ENCODE measurements at regions not wholly inside any gene's neighbourhood (a gene's known extent, or its start where the extent isn't known, plus 50 kb on each side); places are given as distances from the start of the nearest gene placed in this dataset.

DNA sequence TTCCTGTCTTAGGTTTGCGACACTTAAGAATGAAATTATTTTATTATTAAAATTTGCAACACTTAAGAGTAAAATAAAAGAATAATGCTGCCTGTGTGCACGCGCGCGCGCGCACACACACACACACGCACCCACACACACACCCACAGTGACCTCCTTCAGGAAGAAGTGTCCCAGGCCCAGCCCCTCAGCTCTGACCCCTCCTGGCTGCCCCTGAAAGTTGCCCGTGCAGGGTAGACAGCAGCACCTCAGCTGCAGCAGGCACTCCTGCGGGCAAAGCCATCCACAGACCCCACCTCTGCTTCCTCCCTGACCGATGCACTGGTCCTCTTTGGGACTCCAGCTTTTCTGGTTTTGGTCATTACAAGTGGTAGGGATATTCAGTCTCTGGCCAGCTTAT, 478.2 kb downstream of the NTRK3 start:
- CTCF ChIA-PET: no interaction called here

More for the DNA sequence above, 478.2 kb downstream of the NTRK3 start:
- ATAC-seq (no peak), DNase-seq (ENCODE audit: low read depth, low spot score) (no peak)
- POLR2A ChIA-PET: no interaction called here
- H3K4me1 ChIP-seq (ENCODE audit: control insufficient read depth in 1 of 2, insufficient read depth in 2 of 2, low read length in 2 of 2): no peaks in the 10 kb centered on the region
- RAD21 ChIA-PET (ENCODE audit: low non-redundant PET in 1 of 2, low total read pairs in 2 of 2, uncharacterized antibody in 2 of 2, unreplicated experiment in 2 of 2): no interaction called here
- no TSS peak for BruUV-seq (replicated peaks)
- no peaks in the 10 kb centered on the region for H3K27me3 ChIP-seq (ENCODE audit: insufficient read depth, low read length)
- intact Hi-C loops (cut with micrococcal nuclease): no loop called here
- no peak overlapping the region for H3K4me3 ChIP-seq (replicated peaks in 1 of 2; ENCODE audit: low read depth in 1 of 2, low read length in 2 of 2)
- no peak overlapping the region for H3K4me2 ChIP-seq (ENCODE audit: low read length)
- no peaks in the 10 kb centered on the region for H3K36me3 ChIP-seq (ENCODE audit: control insufficient read depth in 1 of 2, insufficient read depth in 2 of 2, low read length in 2 of 2)
- no peaks in the 10 kb centered on the region for H3K79me2 ChIP-seq (ENCODE audit: insufficient read depth, low read length)
- H3K9me2 ChIP-seq (ENCODE audit: insufficient read depth): no peaks in the 10 kb centered on the region
- H2AFZ ChIP-seq (ENCODE audit: low read depth, low read length, poor library complexity, severe bottlenecking): no peak overlapping the region
- TF ChIP-seq ELF1 (IDR thresholded peaks at IDR 0.05; ENCODE audit: borderline replicate concordance, low read depth): no peak
- TF ChIP-seq, protein P1, sequence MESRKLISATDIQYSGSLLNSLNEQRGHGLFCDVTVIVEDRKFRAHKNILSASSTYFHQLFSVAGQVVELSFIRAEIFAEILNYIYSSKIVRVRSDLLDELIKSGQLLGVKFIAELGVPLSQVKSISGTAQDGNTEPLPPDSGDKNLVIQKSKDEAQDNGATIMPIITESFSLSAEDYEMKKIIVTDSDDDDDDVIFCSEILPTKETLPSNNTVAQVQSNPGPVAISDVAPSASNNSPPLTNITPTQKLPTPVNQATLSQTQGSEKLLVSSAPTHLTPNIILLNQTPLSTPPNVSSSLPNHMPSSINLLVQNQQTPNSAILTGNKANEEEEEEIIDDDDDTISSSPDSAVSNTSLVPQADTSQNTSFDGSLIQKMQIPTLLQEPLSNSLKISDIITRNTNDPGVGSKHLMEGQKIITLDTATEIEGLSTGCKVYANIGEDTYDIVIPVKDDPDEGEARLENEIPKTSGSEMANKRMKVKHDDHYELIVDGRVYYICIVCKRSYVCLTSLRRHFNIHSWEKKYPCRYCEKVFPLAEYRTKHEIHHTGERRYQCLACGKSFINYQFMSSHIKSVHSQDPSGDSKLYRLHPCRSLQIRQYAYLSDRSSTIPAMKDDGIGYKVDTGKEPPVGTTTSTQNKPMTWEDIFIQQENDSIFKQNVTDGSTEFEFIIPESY (IDR thresholded peaks at IDR 0.05; ENCODE audit: extremely low read depth, insufficient replicate concordance, low read length): no peak
- no peak for TF ChIP-seq FOSL1 (IDR thresholded peaks at IDR 0.05; ENCODE audit: low read depth)
- TF ChIP-seq CEBPB (IDR thresholded peaks at IDR 0.05; ENCODE audit: low read depth): no peak
- no peak for TF ChIP-seq EZH2 (IDR thresholded peaks at IDR 0.05)
- no peak for TF ChIP-seq RAD21 (IDR thresholded peaks at IDR 0.05; ENCODE audit: low read depth)
- no peak for TF ChIP-seq POLR2A (IDR thresholded peaks at IDR 0.05; ENCODE audit: borderline replicate concordance, extremely low read depth, insufficient read depth, insufficient read length)
- TF ChIP-seq SP1 (IDR thresholded peaks at IDR 0.05; ENCODE audit: low read depth): no peak
- no peak for TF ChIP-seq JUND (IDR thresholded peaks at IDR 0.05)
- TF ChIP-seq, protein P2, sequence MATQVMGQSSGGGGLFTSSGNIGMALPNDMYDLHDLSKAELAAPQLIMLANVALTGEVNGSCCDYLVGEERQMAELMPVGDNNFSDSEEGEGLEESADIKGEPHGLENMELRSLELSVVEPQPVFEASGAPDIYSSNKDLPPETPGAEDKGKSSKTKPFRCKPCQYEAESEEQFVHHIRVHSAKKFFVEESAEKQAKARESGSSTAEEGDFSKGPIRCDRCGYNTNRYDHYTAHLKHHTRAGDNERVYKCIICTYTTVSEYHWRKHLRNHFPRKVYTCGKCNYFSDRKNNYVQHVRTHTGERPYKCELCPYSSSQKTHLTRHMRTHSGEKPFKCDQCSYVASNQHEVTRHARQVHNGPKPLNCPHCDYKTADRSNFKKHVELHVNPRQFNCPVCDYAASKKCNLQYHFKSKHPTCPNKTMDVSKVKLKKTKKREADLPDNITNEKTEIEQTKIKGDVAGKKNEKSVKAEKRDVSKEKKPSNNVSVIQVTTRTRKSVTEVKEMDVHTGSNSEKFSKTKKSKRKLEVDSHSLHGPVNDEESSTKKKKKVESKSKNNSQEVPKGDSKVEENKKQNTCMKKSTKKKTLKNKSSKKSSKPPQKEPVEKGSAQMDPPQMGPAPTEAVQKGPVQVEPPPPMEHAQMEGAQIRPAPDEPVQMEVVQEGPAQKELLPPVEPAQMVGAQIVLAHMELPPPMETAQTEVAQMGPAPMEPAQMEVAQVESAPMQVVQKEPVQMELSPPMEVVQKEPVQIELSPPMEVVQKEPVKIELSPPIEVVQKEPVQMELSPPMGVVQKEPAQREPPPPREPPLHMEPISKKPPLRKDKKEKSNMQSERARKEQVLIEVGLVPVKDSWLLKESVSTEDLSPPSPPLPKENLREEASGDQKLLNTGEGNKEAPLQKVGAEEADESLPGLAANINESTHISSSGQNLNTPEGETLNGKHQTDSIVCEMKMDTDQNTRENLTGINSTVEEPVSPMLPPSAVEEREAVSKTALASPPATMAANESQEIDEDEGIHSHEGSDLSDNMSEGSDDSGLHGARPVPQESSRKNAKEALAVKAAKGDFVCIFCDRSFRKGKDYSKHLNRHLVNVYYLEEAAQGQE (IDR thresholded peaks at IDR 0.05; ENCODE audit: low read depth): no peak
- TF ChIP-seq EZH2phosphoT487 (IDR thresholded peaks at IDR 0.05; ENCODE audit: borderline replicate concordance): no peak
- no peak for TF ChIP-seq POLR2AphosphoS5 (IDR thresholded peaks at IDR 0.05; ENCODE audit: low read depth, low read length)
- TF ChIP-seq, protein P3, sequence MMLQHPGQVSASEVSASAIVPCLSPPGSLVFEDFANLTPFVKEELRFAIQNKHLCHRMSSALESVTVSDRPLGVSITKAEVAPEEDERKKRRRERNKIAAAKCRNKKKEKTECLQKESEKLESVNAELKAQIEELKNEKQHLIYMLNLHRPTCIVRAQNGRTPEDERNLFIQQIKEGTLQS (IDR thresholded peaks at IDR 0.05): no peak
- no peak for TF ChIP-seq CBX3 (IDR thresholded peaks at IDR 0.05; ENCODE audit: low read depth)
- TF ChIP-seq CTCF (IDR thresholded peaks at IDR 0.05 in 2 of 3, conservative IDR thresholded peaks at IDR 0.05 in 1 of 3; ENCODE audit: borderline replicate concordance in 1 of 3, insufficient read depth in 1 of 3, low read depth in 2 of 3, low read length in 2 of 3): no peak
- no peak for TF ChIP-seq TCF7L2 (IDR thresholded peaks at IDR 0.05; ENCODE audit: borderline replicate concordance, extremely low read depth, insufficient read depth, insufficient read length)
- TF ChIP-seq, protein P4, sequence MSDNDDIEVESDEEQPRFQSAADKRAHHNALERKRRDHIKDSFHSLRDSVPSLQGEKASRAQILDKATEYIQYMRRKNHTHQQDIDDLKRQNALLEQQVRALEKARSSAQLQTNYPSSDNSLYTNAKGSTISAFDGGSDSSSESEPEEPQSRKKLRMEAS (IDR thresholded peaks at IDR 0.05): no peak
- no peak overlapping the region for H3K9ac ChIP-seq (ENCODE audit: low read length)
- H3K9me3 ChIP-seq (ENCODE audit: control insufficient read depth in 1 of 2, insufficient read depth in 1 of 2, low read depth in 1 of 2, low read length in 2 of 2): peaks cover 0 to 13% of the 10 kb centered on the region in 2 experiments; a peak in 2 of 4 replicates
- H3K27ac ChIP-seq (ENCODE audit: low read depth, low read length): no peak overlapping the region
- H4K20me1 ChIP-seq (ENCODE audit: insufficient read depth): no peaks in the 10 kb centered on the region
